Hepatocyte (in vitro differentiated cells): ENCODE measurements at regions not wholly inside any gene's neighbourhood (a gene's known extent, or its start where the extent isn't known, plus 50 kb on each side); places are given as distances from the start of the nearest gene placed in this dataset.
A peak's percentile ranks its signal among the peaks of the same experiment; 100 is the strongest.

Experiments used
- DNase-seq: peaks from one replicate; pipeline ENCODE4 v3.0.0-alpha.2; 2016; ENCODE audit warnings: low spot score
- H2AFZ ChIP-seq: fragments of 200-600 bp; sonication (generic); 2 replicates; pipeline ENCODE4 v1.6.0; 2016; ENCODE audit warnings: antibody characterized with exemption, mild to moderate bottlenecking
- H3K27ac ChIP-seq: fragments of 200-600 bp; sonication (generic); 2 replicates; pipeline ENCODE4 v1.5.1; 2016; ENCODE audit warnings: mild to moderate bottlenecking
- H3K27me3 ChIP-seq: fragments of 200-600 bp; sonication (generic); 2 replicates; pipeline ENCODE4 v1.6.1; 2016
- H3K36me3 ChIP-seq: fragments of 200-600 bp; sonication (generic); replicated peaks from 2 replicates; pipeline ENCODE4 v1.5.1; 2016; ENCODE audit warnings: low read depth; ENCODE audit not compliant: insufficient read depth
- H3K4me1 ChIP-seq: fragments of 200-600 bp; sonication (generic); 2 replicates; pipeline ENCODE4 v1.5.1; 2016; ENCODE audit warnings: mild to moderate bottlenecking, moderate library complexity; ENCODE audit not compliant: insufficient read depth
- H3K4me2 ChIP-seq: fragments of 200-600 bp; sonication (generic); 2 replicates; pipeline ENCODE4 v1.6.0; 2016
- H3K4me3 ChIP-seq: fragments of 200-600 bp; sonication (generic); 2 replicates; pipeline ENCODE4 v1.5.1; 2016; ENCODE audit warnings: mild to moderate bottlenecking
- H3K79me2 ChIP-seq: fragments of 200-600 bp; sonication (generic); 2 replicates; pipeline ENCODE4 v1.6.0; 2017; ENCODE audit warnings: mild to moderate bottlenecking
- H3K9me2 ChIP-seq: fragments of 200-600 bp; sonication (generic); replicated peaks from 2 replicates; pipeline ENCODE4 v1.6.0; 2017; ENCODE audit warnings: mild to moderate bottlenecking; ENCODE audit not compliant: insufficient read depth
- H3K9me3 ChIP-seq: fragments of 200-600 bp; sonication (generic); 2 replicates; pipeline ENCODE4 v1.5.1; 2016; ENCODE audit warnings: low read depth, mild to moderate bottlenecking
- H4K20me1 ChIP-seq: fragments of 200-600 bp; sonication (generic); 2 replicates; pipeline ENCODE4 v1.6.0; 2016; ENCODE audit warnings: mild to moderate bottlenecking; ENCODE audit not compliant: insufficient read depth, poor library complexity, severe bottlenecking
- EZH2 ChIP-seq: fragments of 200-600 bp; sonication (generic); IDR thresholded peaks from 2 replicates; pipeline ENCODE4 v1.6.1; 2016; ENCODE audit warnings: antibody characterized with exemption, mild to moderate bottlenecking, borderline replicate concordance
- EZH2phosphoT487 ChIP-seq: fragments of 200-600 bp; sonication (generic); IDR thresholded peaks from one replicate; pipeline ENCODE4 v1.6.1; 2018; ENCODE audit warnings: antibody characterized with exemption, mild to moderate bottlenecking, low read depth, moderate library complexity; ENCODE audit not compliant: unreplicated experiment, severe bottlenecking
- WGBS: methylation state at CpG from one replicate; pipeline ENCODE4 v1.1.6; 2016; ENCODE audit warnings: low lambda C conversion rate; ENCODE audit errors: missing lambda C conversion rate; 5-methylcytosine and 5-hydroxymethylcytosine counted together
- TF ChIP-seq, protein P1 (sequence below): fragments of 200-600 bp; sonication (generic); IDR thresholded peaks from 2 replicates; pipeline ENCODE4 v1.5.1; 2016; ENCODE audit warnings: antibody characterized with exemption, mild to moderate bottlenecking; ENCODE audit not compliant: poor library complexity

DNA sequence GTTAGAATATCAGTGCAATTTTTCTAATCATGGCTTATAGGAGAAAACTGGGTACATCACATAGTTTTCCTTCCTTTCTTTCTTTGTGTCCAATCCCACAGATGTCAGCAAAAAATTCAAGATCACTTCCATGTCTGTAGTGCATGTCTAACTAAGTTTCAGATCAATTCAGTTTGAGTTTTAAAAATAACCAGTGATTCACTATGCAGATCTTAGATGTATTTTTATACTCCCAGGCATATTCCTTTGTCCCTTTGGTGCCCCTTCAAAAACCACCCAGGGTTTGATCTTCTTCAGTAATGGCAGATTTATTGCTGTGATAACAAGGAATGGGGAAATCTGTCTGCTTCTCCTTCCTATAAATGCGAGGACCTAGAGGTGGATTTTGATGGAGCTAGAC lies 915.6 kb downstream of the METTL15 start:
- DNase-seq: no peak
- H3K27ac ChIP-seq: no peak overlapping the region
- no peaks in the 10 kb centered on the region for H3K36me3 ChIP-seq
- H3K79me2 ChIP-seq: no peaks in the 10 kb centered on the region
- H3K4me1 ChIP-seq: no peaks in the 10 kb centered on the region
- H4K20me1 ChIP-seq: no peaks in the 10 kb centered on the region
- no peaks in the 10 kb centered on the region for H3K9me2 ChIP-seq
- 58% methylated on average over 1 of the region's 1 CpG for WGBS
- no peak overlapping the region for H3K4me2 ChIP-seq
- no peaks in the 10 kb centered on the region for H3K9me3 ChIP-seq
- TF ChIP-seq, protein P1, sequence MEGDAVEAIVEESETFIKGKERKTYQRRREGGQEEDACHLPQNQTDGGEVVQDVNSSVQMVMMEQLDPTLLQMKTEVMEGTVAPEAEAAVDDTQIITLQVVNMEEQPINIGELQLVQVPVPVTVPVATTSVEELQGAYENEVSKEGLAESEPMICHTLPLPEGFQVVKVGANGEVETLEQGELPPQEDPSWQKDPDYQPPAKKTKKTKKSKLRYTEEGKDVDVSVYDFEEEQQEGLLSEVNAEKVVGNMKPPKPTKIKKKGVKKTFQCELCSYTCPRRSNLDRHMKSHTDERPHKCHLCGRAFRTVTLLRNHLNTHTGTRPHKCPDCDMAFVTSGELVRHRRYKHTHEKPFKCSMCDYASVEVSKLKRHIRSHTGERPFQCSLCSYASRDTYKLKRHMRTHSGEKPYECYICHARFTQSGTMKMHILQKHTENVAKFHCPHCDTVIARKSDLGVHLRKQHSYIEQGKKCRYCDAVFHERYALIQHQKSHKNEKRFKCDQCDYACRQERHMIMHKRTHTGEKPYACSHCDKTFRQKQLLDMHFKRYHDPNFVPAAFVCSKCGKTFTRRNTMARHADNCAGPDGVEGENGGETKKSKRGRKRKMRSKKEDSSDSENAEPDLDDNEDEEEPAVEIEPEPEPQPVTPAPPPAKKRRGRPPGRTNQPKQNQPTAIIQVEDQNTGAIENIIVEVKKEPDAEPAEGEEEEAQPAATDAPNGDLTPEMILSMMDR: no peak
- TF ChIP-seq EZH2phosphoT487 (no peak), EZH2 (no peak)
- H3K4me3 ChIP-seq: no peak overlapping the region
- H2AFZ ChIP-seq: no peak overlapping the region
- H3K27me3 ChIP-seq: no peaks in the 10 kb centered on the region

DNA sequence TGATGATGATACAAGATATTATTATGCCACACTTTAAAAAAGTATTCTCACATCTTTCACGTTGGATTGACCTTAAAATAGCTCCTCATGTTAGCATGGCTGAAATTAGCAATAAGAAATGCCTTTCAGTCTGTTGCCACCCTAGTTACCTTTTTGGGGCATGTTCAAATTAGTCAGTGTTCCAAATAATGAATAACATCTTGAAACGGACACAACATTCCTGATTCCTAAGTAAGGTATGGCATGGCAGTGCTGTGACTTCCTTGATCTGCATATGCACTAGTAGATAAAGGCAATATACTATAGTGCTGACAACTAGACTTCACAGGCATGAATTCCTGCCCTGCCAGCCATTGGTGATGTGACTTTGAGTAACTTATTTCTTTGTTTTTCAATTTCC lies 914.5 kb downstream of the METTL15 start:
- Histone ChIP-seq H3K79me2 (no peaks in the 10 kb centered on the region), H3K27me3 (no peaks in the 10 kb centered on the region), H3K36me3 (no peaks in the 10 kb centered on the region), H3K4me2 (no peak overlapping the region), H3K4me3 (no peak overlapping the region), H3K27ac (no peak overlapping the region), H3K9me3 (no peaks in the 10 kb centered on the region), H4K20me1 (no peaks in the 10 kb centered on the region), H2AFZ (no peak overlapping the region), H3K9me2 (no peaks in the 10 kb centered on the region), H3K4me1 (no peaks in the 10 kb centered on the region)
- no peak for TF ChIP-seq EZH2phosphoT487
- no peak for TF ChIP-seq EZH2
- TF ChIP-seq, protein P1: no peak
- WGBS: 88% methylated on average over 2 of the region's 2 CpGs
- DNase-seq: no peak

DNA sequence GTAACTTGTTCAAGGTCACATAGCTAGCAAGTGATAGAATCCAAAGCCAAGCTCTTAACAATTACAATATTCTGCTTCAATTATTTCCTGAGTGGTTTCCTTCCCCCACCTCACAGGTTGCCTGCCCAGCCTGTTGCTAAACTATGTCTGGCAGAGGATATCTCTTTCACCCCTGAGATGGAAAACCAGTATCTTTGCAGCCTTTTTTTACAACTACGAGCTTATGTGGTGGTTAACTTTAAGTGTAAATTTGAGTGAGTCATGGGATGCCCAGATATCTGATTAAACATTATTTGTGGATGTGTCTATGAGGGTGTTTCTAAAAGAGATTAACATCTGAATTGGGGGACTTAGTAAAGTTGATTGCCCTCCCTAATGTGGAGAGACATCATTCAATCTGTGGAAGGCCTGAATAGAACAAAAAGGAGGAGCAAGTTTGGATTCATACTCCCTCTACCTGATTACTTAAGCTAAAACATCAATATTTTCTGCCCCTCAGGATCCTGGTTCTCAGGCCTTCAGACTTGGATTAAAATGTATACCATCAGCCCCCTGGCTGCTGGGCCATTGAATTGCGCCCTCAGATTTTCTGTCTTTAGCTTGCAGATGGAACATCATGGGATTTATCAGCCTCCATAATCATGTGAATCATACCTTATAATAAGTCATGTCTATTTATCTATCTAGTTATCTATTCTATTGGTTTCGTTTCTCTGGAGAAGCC lies 911.9 kb downstream of the METTL15 start:
- no peaks in the 10 kb centered on the region for H3K4me1 ChIP-seq
- H3K4me2 ChIP-seq: no peak overlapping the region
- no peak overlapping the region for H2AFZ ChIP-seq
- H3K4me3 ChIP-seq: no peak overlapping the region
- H4K20me1 ChIP-seq: no peaks in the 10 kb centered on the region
- no peaks in the 10 kb centered on the region for H3K9me2 ChIP-seq
- H3K27me3 ChIP-seq: no peaks in the 10 kb centered on the region
- H3K79me2 ChIP-seq: no peaks in the 10 kb centered on the region
- TF ChIP-seq EZH2 (no peak), EZH2phosphoT487 (no peak)
- TF ChIP-seq, protein P1: peak; percentile 44
- H3K9me3 ChIP-seq: no peaks in the 10 kb centered on the region
- H3K36me3 ChIP-seq: no peaks in the 10 kb centered on the region
- WGBS: 73% methylated on average over 3 of the region's 3 CpGs
- DNase-seq: peak; percentile 28
- H3K27ac ChIP-seq: no peak overlapping the region
